Hippocampal formation (tissue), 2 donors: ENCODE measurements at regions not wholly inside any gene's neighbourhood (a gene's known extent, or its start where the extent isn't known, plus 50 kb on each side); places are given as distances from the start of the nearest gene placed in this dataset.

Source experiments
- DNase-seq, 2 donors: peaks; one replicate each; lab custom pipeline; 2025; lab: John Stamatoyannopoulos, UW

DNA sequence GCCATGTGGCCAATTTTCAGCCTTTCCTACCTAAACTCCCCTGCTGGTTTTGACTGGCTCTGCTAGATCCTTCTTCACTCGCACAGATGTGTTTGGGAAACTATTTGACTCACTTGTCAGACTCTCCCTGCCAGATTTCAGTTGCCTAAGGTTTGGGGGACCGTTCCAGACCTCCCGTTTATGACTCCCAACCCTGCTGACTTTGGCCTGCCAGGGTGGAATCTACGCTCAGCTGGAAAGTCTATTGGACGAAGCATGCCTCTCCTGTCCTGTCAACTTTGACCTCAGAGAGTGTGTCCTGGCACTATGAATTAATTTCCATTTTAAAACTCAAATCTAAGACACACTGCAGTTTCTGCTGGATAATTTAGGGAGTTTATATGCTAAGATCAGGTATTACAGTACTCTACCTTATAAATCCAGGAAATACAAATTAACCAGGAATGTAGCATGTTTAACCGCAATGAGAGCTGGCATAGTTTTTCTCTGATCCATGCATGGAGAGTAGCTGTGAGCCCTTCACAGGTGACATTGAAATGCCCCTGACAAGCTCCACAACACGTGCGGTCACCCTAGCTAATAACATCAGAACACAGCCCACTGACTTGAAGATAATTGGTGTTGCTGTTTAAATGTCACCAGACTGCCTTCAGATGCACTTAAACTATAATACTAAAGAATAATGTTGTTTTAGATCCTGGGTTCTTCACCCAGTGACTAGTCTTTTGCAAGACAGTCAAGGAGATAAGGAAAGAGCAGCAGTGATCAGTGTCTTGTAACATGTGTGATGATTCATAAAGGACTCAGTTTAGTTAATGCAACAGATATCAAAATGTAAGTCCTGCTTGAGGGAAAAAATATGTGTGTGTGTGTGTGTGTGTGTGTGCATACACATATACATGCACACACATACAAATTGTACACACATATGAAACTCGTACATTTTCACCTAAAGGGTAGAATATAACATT, 223.0 kb upstream of the MCTP2 start:
- no peak for DNase-seq

DNA sequence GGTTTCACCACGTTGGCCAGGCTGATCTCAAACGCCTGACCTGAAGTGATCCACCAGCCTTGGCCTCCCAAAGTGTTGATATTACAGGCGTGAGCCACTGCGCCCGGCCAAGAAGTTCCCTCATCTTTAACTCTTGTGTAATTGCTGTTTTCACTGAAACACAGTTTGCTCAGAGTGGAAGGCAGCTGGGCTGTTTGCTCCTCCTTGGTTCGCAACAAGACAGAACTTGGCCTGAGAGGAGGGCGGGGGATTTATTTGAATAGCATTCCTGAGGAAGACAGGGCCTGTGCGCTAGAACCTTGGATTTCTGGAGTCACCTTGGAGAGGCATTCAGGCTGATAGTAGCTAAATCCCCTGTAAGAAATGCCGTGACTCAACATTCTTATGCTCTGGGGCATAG, 226.7 kb upstream of the MCTP2 start:
- no peak for DNase-seq

GRCh38 chr15:94002041-94002440, 229.3 kb upstream of the MCTP2 start:
- no peak for DNase-seq

DNA sequence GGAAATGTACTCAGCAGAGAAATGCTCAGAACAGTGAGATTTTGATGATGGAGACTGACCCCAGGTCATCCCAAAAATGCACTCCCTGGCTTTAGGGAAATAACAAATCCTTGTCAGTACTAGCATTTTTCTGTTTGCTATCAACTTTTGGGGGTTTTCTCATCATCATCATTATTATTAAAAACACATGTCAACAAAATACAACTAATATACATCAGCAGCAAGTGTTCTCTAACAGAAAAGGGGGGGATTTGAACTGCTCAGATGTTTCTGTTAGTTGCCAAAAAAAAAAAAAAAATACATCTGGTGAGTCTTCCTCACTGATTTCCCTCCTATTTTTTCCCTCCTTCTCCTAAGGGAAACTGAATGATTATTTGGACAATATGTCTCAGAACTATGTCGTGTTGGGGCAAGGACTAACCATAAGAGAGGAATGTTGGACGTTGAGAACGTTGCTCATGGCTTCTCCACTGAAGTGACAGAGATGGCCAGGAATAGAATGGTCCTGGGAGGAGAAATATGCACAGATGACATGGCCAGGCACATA, 230.0 kb upstream of the MCTP2 start:
- DNase-seq = no peak

GRCh38 chr15:94000606-94001005, 230.8 kb upstream of the MCTP2 start:
- no peak for DNase-seq

GRCh38 chr15:93997071-93997658, 234.2 kb upstream of the MCTP2 start:
- peak in 1 of 2 donors; percentile 27 for DNase-seq

GRCh38 chr15:93989440-93989998, 241.8 kb upstream of the MCTP2 start:
- no peak for DNase-seq

DNA sequence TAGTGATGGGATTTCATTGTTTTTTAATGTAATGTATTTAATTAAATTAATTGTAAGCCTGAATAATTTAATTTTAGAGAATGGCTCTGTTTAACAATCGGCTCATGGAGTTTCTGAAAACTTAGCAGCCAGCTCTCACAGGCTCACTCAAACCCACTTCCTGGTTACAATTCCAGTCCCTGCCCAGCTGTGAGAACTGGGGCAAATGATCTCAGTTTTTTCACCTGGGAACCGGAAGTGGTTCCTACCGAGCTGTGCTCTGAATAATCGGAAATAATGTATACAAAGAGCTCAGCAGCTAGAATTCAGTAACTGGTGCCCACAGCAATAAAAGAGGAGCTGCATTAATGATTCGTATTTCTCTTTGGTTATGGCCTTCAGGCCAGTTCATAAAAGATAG, 244.3 kb upstream of the MCTP2 start:
- DNase-seq = no peak

GRCh38 chr15:93986400-93986984, 244.9 kb upstream of the MCTP2 start:
- DNase-seq = no peak

- no peak for DNase-seq
Measured at GRCh38 chr15:93985925-93986324, 245.4 kb upstream of the MCTP2 start.

DNA sequence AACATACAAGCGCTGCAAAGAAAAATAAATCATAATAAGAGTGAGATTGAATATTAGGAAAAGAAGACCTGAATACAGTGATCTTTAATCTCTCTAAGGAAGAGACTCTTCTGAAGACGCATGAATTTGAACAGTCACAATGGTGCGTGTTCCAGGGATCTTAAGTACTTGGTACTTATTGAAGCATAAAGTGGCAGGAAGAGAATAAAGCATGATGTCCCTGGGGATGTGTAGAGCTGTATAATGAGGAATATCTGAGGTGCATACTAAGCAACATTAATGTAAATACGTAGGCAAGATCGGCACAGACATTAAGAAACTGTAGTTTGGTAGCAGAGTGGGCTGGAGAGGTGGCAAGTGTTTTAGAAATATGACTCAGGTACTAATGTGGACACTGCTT, 246.2 kb upstream of the MCTP2 start:
- DNase-seq = no peak

DNA sequence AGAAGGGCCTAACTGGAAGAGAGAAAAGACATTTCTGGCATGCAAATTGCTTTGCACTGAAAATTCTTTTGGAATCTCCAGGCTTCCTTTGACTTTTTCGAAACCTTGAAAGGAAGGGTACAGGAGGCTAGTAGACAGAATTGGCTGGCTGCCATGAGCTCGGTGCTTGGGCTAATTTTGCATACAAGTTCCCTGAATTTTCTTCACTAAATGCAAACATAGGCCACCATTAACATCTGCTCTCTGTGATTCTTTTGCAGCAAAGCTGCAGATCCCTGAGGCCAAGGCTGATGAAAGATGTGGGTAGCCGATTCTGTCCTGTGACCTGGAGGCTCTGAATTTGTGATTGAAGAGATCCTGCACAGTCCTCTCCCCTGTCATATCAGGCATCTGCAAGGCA, 247.8 kb upstream of the MCTP2 start:
- DNase-seq = no peak

- DNase-seq = no peak
Measured at GRCh38 chr15:93982226-93982727, 249.1 kb upstream of the MCTP2 start.

- no peak for DNase-seq
Measured at GRCh38 chr15:93981706-93982105, 249.7 kb upstream of the MCTP2 start.

GRCh38 chr15:93980261-93980911, 251.0 kb upstream of the MCTP2 start:
- no peak for DNase-seq

GRCh38 chr15:93974804-93975481, 256.4 kb upstream of the MCTP2 start:
- peak in 1 of 2 donors; percentile 7 for DNase-seq

- no peak for DNase-seq
Measured at GRCh38 chr15:93973287-93973686, 258.1 kb upstream of the MCTP2 start.

DNA sequence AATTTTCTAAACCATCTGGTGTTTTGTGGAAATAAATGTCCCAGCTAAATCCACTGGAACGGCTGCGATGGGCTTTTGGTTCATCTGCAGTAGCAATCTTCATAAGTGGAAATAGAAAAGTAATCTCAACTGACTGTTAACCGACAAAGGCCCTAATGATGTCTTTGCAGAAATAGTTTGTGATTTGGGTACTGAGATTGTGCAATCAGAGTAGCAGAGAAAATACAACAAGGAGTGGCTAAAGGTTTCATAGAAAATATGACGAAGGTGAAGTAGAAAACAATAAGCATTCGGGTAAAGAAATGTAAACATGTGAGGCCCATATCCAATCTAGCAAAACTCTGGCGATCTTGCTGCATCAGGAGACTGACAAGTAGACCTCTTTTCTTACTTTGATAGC, 262.6 kb upstream of the MCTP2 start:
- DNase-seq = no peak

DNA sequence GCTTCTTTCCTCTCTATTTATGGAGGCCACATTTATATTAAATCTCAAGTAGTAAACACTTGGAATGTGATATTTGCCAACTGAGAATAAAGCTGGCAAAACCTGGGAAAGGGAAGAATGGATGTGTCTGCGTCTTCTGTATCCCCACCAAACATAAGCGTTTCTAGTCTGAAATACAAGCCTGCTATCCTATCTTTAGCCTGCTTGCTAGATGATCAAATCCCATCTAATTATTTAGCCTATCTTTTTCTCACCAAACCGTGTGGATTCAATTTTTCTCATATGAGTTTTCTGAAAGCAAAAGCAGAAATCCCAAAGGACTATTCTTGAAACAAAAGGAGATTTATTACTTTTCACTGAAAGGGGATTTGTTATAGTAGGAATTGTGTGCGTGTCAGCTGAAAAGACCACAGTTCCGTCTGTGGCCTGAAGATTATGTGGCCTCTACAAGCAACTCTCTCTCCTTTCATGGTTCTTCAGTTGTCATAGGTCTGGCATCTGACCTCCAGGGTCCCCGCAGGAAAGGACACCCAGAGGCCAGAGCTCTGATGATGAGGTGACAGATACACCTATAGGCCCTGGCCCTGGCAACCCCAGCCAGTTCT, 266.0 kb upstream of the MCTP2 start:
- no peak for DNase-seq

GRCh38 chr15:93954985-93955571, 276.3 kb upstream of the MCTP2 start:
- DNase-seq = no peak
